SK-N-SH (cell line): ENCODE measurements at regions not wholly inside any gene's neighbourhood (a gene's known extent, or its start where the extent isn't known, plus 50 kb on each side); places are given as distances from the start of the nearest gene placed in this dataset.

ENCODE experiments used
- CTCF ChIA-PET: fragments of 300-600, 350-600 bp; formaldehyde crosslinking; extraction: SDS; loops from one replicate; lab custom pipeline; 2021; lab: Yijun Ruan, JAX
- POLR2A ChIA-PET: fragments of 350-600 bp; sonication (Branson Sonifier 250); formaldehyde crosslinking; extraction: SDS; loops from one replicate; lab custom pipeline; 2020; ENCODE audit warnings: antibody characterized with exemption, inconsistent platforms; lab: Yijun Ruan, JAX
- DNase-seq: peaks from one replicate; pipeline ENCODE4 v3.0.0; 2012
- H2AFZ ChIP-seq: fragments of 200-600 bp; sonication (generic); 2 replicates; pipeline ENCODE4 v1.8.1; 2016; ENCODE audit warnings: antibody characterized with exemption, mild to moderate bottlenecking, low read depth
- H3F3A ChIP-seq: fragments of 200-600 bp; sonication (generic); replicated peaks from 2 replicates; pipeline ENCODE3; 2016; ENCODE audit warnings: antibody characterized with exemption, mild to moderate bottlenecking; ENCODE audit not compliant: insufficient read depth
- H3K27ac ChIP-seq, 2 experiments: fragments of 200-500 bp in 1 of 2; fragments of 200-600 bp in 1 of 2; sonication (Bioruptor generic) in 1 of 2; sonication (generic), shearing (Covaris generic) in 1 of 2; 2 replicates each; pipeline versions ENCODE4 v1.5.1 to v1.6.1; 2014 to 2016; ENCODE audit warnings: low read depth in 2 of 2, inconsistent platforms in 1 of 2, low read length in 1 of 2, mild to moderate bottlenecking in 1 of 2, mixed read lengths in 1 of 2
- H3K27me3 ChIP-seq: fragments of 200-600 bp; sonication (generic), shearing (Covaris generic); 2 replicates; pipeline ENCODE4 v1.6.1; 2016; ENCODE audit warnings: mixed run types; ENCODE audit not compliant: insufficient read depth
- H3K36me3 ChIP-seq, 2 experiments: fragments of 200-500 bp in 1 of 2; fragments of 200-600 bp in 1 of 2; sonication (Bioruptor generic) in 1 of 2; sonication (generic) in 1 of 2; replicated peaks in 1 of 2; 2 replicates each; pipeline versions ENCODE3 to v1.5.1; 2014 to 2016; ENCODE audit warnings: low read length in 1 of 2, mild to moderate bottlenecking in 1 of 2; ENCODE audit not compliant: insufficient read depth in 2 of 2, control insufficient read depth in 1 of 2
- H3K4me1 ChIP-seq, 2 experiments: fragments of 200-500 bp in 1 of 2; fragments of 200-600 bp in 1 of 2; sonication (Bioruptor generic) in 1 of 2; sonication (generic), shearing (Covaris generic) in 1 of 2; 2 replicates each; pipeline versions ENCODE4 v1.5.1 to v1.6.1; 2014 to 2016; ENCODE audit warnings: low read depth in 1 of 2, low read length in 1 of 2, mixed run types in 1 of 2; ENCODE audit not compliant: insufficient read depth in 2 of 2, control insufficient read depth in 1 of 2
- H3K4me2 ChIP-seq: fragments of 200-600 bp; sonication (generic), shearing (Covaris generic); 2 replicates; pipeline ENCODE4 v1.6.1; 2017; ENCODE audit warnings: mixed run types
- H3K4me3 ChIP-seq, 2 experiments: fragments of 200-500 bp in 1 of 2; fragments of 200-600 bp in 1 of 2; sonication (Bioruptor generic) in 1 of 2; sonication (generic), shearing (Covaris generic) in 1 of 2; 2 replicates each; pipeline versions ENCODE4 v1.5.1 to v1.8.1; 2014 to 2016; ENCODE audit warnings: low read depth in 2 of 2, inconsistent platforms in 1 of 2, low read length in 1 of 2, mild to moderate bottlenecking in 1 of 2, mixed read lengths in 1 of 2, moderate library complexity in 1 of 2
- H3K79me2 ChIP-seq: fragments of 200-600 bp; sonication (generic); 2 replicates; pipeline ENCODE4 v1.8.1; 2017; ENCODE audit warnings: mild to moderate bottlenecking; ENCODE audit not compliant: insufficient read depth
- H3K9ac ChIP-seq: fragments of 200-600 bp; sonication (generic); 2 replicates; pipeline ENCODE4 v1.6.1; 2017; ENCODE audit warnings: mixed run types
- H3K9me2 ChIP-seq: fragments of 200-600 bp; sonication (generic); 2 replicates; pipeline ENCODE4 v1.6.1; 2017; ENCODE audit warnings: mixed run types
- H3K9me3 ChIP-seq: fragments of 200-600 bp; sonication (generic); 2 replicates; pipeline ENCODE4 v1.6.1; 2017; ENCODE audit warnings: mixed run types, mild to moderate bottlenecking, moderate library complexity
- H4K20me1 ChIP-seq: fragments of 200-600 bp; sonication (generic); 2 replicates; pipeline ENCODE4 v1.6.1; 2017; ENCODE audit warnings: mild to moderate bottlenecking, mixed run types; ENCODE audit not compliant: insufficient read depth
- CHD2 ChIP-seq: fragments of 150-350 bp; IDR thresholded peaks from 2 replicates; pipeline ENCODE4 v1.6.1; 2018; ENCODE audit warnings: low read length; ENCODE audit not compliant: partially characterized antibody
- CTCF ChIP-seq: fragments of 200-600 bp; sonication (generic); IDR thresholded peaks from 2 replicates; pipeline ENCODE4 v1.6.1; 2017; ENCODE audit warnings: antibody characterized with exemption, mild to moderate bottlenecking, moderate library complexity
- FOSL2 ChIP-seq: IDR thresholded peaks from 2 replicates; pipeline ENCODE4 v1.4.0; 2012; ENCODE audit warnings: low read depth, mild to moderate bottlenecking, moderate library complexity, borderline replicate concordance
- FOXM1 ChIP-seq: IDR thresholded peaks from 2 replicates; pipeline ENCODE4 v1.4.0; 2012; ENCODE audit warnings: low read depth, mild to moderate bottlenecking
- GABPA ChIP-seq: IDR thresholded peaks from 2 replicates; pipeline ENCODE4 v1.4.0; 2012; ENCODE audit warnings: low read depth, mild to moderate bottlenecking
- GATA2 ChIP-seq: sonication (generic); formaldehyde crosslinking; IDR thresholded peaks from 2 replicates; pipeline ENCODE4 v1.5.0; 2020; ENCODE audit warnings: mild to moderate bottlenecking, missing genetic modification reagents
- JUND ChIP-seq: IDR thresholded peaks from 2 replicates; pipeline ENCODE4 v1.4.0; 2012
- MAX ChIP-seq: IDR thresholded peaks from 2 replicates; pipeline ENCODE4 v1.4.0; 2012; ENCODE audit warnings: low read depth
- MEF2A ChIP-seq: IDR thresholded peaks from 2 replicates; pipeline ENCODE4 v1.4.0; 2012; ENCODE audit warnings: low read depth, borderline replicate concordance
- REST ChIP-seq: IDR thresholded peaks from 2 replicates; pipeline ENCODE4 v1.6.1; 2012; ENCODE audit warnings: mild to moderate bottlenecking, low read depth, low read length, moderate library complexity
- RXRA ChIP-seq: IDR thresholded peaks from 2 replicates; pipeline ENCODE4 v1.4.0; 2012; ENCODE audit warnings: low read depth, mild to moderate bottlenecking, borderline replicate concordance
- SIN3A ChIP-seq: IDR thresholded peaks from 2 replicates; pipeline ENCODE4 v1.6.1; 2012; ENCODE audit warnings: low read depth, mild to moderate bottlenecking, low read length, moderate library complexity, borderline replicate concordance
- TAF1 ChIP-seq: IDR thresholded peaks from 2 replicates; pipeline ENCODE4 v1.6.1; 2012; ENCODE audit warnings: low read depth, mild to moderate bottlenecking, low read length, moderate library complexity, borderline replicate concordance
- TEAD4 ChIP-seq: IDR thresholded peaks from 2 replicates; pipeline ENCODE4 v1.4.0; 2012; ENCODE audit warnings: mild to moderate bottlenecking, borderline replicate concordance; ENCODE audit not compliant: insufficient read depth
- YY1 ChIP-seq: IDR thresholded peaks from 2 replicates; pipeline ENCODE4 v1.4.0; 2012; ENCODE audit warnings: low read depth, mild to moderate bottlenecking
- WGBS: methylation state at CpG from one replicate; pipeline ENCODE4 v1.1.6; 2017; ENCODE audit warnings: low lambda C conversion rate; 5-methylcytosine and 5-hydroxymethylcytosine counted together

GRCh38 chr1:177346790-177347359 is 176.1 kb downstream of the BRINP2 start:
- WGBS: 35% methylated on average over 5 of the region's 5 CpGs
- Histone ChIP-seq H3K36me3 (no peaks in the 10 kb centered on the region), H3F3A (no peaks in the 10 kb centered on the region), H4K20me1 (no peaks in the 10 kb centered on the region), H3K27me3 (no peaks in the 10 kb centered on the region), H2AFZ (no peak overlapping the region), H3K4me1 (no peaks in the 10 kb centered on the region), H3K79me2 (no peaks in the 10 kb centered on the region), H3K4me2 (no peak overlapping the region), H3K9ac (no peak overlapping the region), H3K4me3 (no peak overlapping the region), H3K9me2 (no peaks in the 10 kb centered on the region), H3K9me3 (no peaks in the 10 kb centered on the region), H3K27ac (no peak overlapping the region)
- TF ChIP-seq GABPA (no peak), FOXM1 (no peak), GATA2 (CRISPR knock-in tag) (no peak), CHD2 (no peak), YY1 (no peak), MAX (no peak), SIN3A (no peak), RXRA (no peak), TAF1 (no peak), TEAD4 (no peak), CTCF (no peak), FOSL2 (no peak), REST (no peak), JUND (no peak), MEF2A (no peak)
- POLR2A ChIA-PET: no interaction called here
- no peak for DNase-seq
- CTCF ChIA-PET: interaction anchor here (0.9 to 2.1 kb wide), 4 partner anchors 13 to 449 kb away, joined by 3 to 5 read pairs (median 4); no protein-coding TSS in a partner anchor
